DND-41 (cell line): ENCODE measurements at regions not wholly inside any gene's neighbourhood (a gene's known extent, or its start where the extent isn't known, plus 50 kb on each side); places are given as distances from the start of the nearest gene placed in this dataset.
"Not testable (repeated sequence)": the region's sequence is repeated elsewhere in the genome, so short reads cannot be mapped to it uniquely, and the experiment has no call there.

Source experiments
- ATAC-seq: fragments of 200-7000 bp; cut with Tn5 transposase; 3 replicates; pipeline ENCODE4 v1.9.1; 2021; ENCODE audit warnings: low read depth; ENCODE audit not compliant: insufficient read depth
- DNase-seq: peaks from one replicate; pipeline ENCODE4 v3.0.0-alpha.2; 2020
- H2AFZ ChIP-seq: 2 replicates; pipeline ENCODE4 v1.6.0; 2012; ENCODE audit warnings: low read depth, low read length
- H3K27ac ChIP-seq: 2 replicates; pipeline ENCODE4 v1.5.1; 2012; ENCODE audit warnings: low read length, inconsistent platforms
- H3K27me3 ChIP-seq: fragments of 200-600 bp; sonication (generic); 2 replicates; pipeline ENCODE4 v1.6.0; 2012; ENCODE audit warnings: low read length, mild to moderate bottlenecking, inconsistent platforms; ENCODE audit not compliant: insufficient read depth, poor library complexity
- H3K36me3 ChIP-seq: 2 replicates; pipeline ENCODE4 v1.5.1; 2012; ENCODE audit warnings: low read length, inconsistent platforms; ENCODE audit not compliant: insufficient read depth
- H3K4me1 ChIP-seq: 2 replicates; pipeline ENCODE4 v1.5.1; 2012; ENCODE audit warnings: mild to moderate bottlenecking, low read length; ENCODE audit not compliant: insufficient read depth
- H3K4me2 ChIP-seq: 2 replicates; pipeline ENCODE4 v1.6.0; 2012; ENCODE audit warnings: mild to moderate bottlenecking, moderate library complexity, low read length, inconsistent platforms; ENCODE audit not compliant: insufficient read depth
- H3K4me3 ChIP-seq, 2 experiments: fragments of 200-600 bp in 1 of 2; shearing (Covaris generic) in 1 of 2; 2 replicates each; pipeline ENCODE4 v1.5.1; 2012 to 2016; ENCODE audit warnings: inconsistent platforms in 2 of 2, low read length in 2 of 2, mild to moderate bottlenecking in 2 of 2, low read depth in 1 of 2, moderate library complexity in 1 of 2
- H3K79me2 ChIP-seq: 2 replicates; pipeline ENCODE4 v1.6.0; 2012; ENCODE audit warnings: low read length, inconsistent platforms; ENCODE audit not compliant: insufficient read depth
- H3K9ac ChIP-seq: 2 replicates; pipeline ENCODE4 v1.6.0; 2012; ENCODE audit warnings: low read depth, mild to moderate bottlenecking, inconsistent platforms, low read length, moderate library complexity
- H3K9me3 ChIP-seq: 2 replicates; pipeline ENCODE4 v1.5.1; 2012; ENCODE audit warnings: low read length, moderate library complexity, mild to moderate bottlenecking, inconsistent platforms; ENCODE audit not compliant: insufficient read depth, severe bottlenecking
- H4K20me1 ChIP-seq: 2 replicates; pipeline ENCODE4 v1.6.0; 2012; ENCODE audit warnings: low read length; ENCODE audit not compliant: insufficient read depth
- EZH2 ChIP-seq: IDR thresholded peaks from 3 replicates; pipeline ENCODE4 v1.6.1; 2012; ENCODE audit warnings: borderline replicate concordance, low read depth, mild to moderate bottlenecking, moderate library complexity, low read length, inconsistent platforms; ENCODE audit not compliant: severe bottlenecking
- TF ChIP-seq, protein P1 (sequence below): IDR thresholded peaks from 2 replicates; pipeline ENCODE4 v1.5.1; 2012; ENCODE audit warnings: borderline replicate concordance, low read length, moderate library complexity, mild to moderate bottlenecking; ENCODE audit not compliant: poor library complexity, severe bottlenecking; ENCODE audit errors: extremely low read depth

GRCh38 chr15:62676891-62677290 is 365.7 kb upstream of the TPM1 start:
- no peaks in the 10 kb centered on the region for H3K36me3 ChIP-seq
- ATAC-seq = no peak
- no peak for DNase-seq
- H3K79me2 ChIP-seq = no peaks in the 10 kb centered on the region
- TF ChIP-seq, protein P1, sequence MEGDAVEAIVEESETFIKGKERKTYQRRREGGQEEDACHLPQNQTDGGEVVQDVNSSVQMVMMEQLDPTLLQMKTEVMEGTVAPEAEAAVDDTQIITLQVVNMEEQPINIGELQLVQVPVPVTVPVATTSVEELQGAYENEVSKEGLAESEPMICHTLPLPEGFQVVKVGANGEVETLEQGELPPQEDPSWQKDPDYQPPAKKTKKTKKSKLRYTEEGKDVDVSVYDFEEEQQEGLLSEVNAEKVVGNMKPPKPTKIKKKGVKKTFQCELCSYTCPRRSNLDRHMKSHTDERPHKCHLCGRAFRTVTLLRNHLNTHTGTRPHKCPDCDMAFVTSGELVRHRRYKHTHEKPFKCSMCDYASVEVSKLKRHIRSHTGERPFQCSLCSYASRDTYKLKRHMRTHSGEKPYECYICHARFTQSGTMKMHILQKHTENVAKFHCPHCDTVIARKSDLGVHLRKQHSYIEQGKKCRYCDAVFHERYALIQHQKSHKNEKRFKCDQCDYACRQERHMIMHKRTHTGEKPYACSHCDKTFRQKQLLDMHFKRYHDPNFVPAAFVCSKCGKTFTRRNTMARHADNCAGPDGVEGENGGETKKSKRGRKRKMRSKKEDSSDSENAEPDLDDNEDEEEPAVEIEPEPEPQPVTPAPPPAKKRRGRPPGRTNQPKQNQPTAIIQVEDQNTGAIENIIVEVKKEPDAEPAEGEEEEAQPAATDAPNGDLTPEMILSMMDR = no peak
- no peak for TF ChIP-seq EZH2
- H3K4me1 ChIP-seq = no peaks in the 10 kb centered on the region
- H2AFZ ChIP-seq = no peak overlapping the region
- H3K9ac ChIP-seq = no peak overlapping the region
- no peak overlapping the region for H3K27ac ChIP-seq
- H3K4me3 ChIP-seq = no peak overlapping the region
- peaks cover 3% of the 10 kb centered on the region for H3K27me3 ChIP-seq
- no peak overlapping the region for H3K4me2 ChIP-seq
- H3K9me3 ChIP-seq = no peaks in the 10 kb centered on the region
- no peaks in the 10 kb centered on the region for H4K20me1 ChIP-seq

- no peaks in the 10 kb centered on the region for H4K20me1 ChIP-seq
- no peak overlapping the region for H3K9ac ChIP-seq
- ATAC-seq (no peak), DNase-seq (no peak)
- no peak overlapping the region for H2AFZ ChIP-seq
- H3K27me3 ChIP-seq = no peaks in the 10 kb centered on the region
- H3K36me3 ChIP-seq = no peaks in the 10 kb centered on the region
- no peak overlapping the region for H3K4me3 ChIP-seq
- H3K4me1 ChIP-seq = no peaks in the 10 kb centered on the region
- no peak overlapping the region for H3K27ac ChIP-seq
- TF ChIP-seq EZH2 = no peak
- TF ChIP-seq, protein P1 = no peak
- H3K4me2 ChIP-seq = no peak overlapping the region
- H3K79me2 ChIP-seq = no peaks in the 10 kb centered on the region
- H3K9me3 ChIP-seq = no peaks in the 10 kb centered on the region
Measured at GRCh38 chr15:62681939-62682896, 360.3 kb upstream of the TPM1 start.

DNA sequence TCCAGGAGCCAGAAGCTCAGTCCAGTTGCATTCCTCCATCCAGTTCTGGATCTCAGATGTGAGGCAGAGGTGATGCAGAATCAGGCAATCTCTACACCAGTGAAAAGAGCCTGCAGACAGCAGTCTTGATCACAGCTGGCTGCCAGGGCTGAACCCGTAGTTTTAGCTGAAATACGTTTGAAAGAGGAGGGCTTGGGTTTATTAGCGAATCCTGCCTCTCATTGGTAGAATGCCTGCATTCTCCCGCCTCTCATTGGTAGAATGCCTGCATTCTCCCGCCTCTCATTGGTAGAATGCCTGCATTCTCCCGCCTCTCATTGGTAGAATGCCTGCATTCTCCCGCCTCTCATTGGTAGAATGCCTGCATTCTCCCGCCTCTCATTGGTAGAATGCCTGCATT is 359.4 kb upstream of the TPM1 start:
- not testable (repeated sequence) for H3K27ac ChIP-seq, H4K20me1 ChIP-seq, H3K9me3 ChIP-seq, H3K27me3 ChIP-seq, H3K4me2 ChIP-seq, H3K4me1 ChIP-seq, DNase-seq, H3K9ac ChIP-seq, H3K36me3 ChIP-seq, ATAC-seq, H2AFZ ChIP-seq, H3K79me2 ChIP-seq, H3K4me3 ChIP-seq

DNA sequence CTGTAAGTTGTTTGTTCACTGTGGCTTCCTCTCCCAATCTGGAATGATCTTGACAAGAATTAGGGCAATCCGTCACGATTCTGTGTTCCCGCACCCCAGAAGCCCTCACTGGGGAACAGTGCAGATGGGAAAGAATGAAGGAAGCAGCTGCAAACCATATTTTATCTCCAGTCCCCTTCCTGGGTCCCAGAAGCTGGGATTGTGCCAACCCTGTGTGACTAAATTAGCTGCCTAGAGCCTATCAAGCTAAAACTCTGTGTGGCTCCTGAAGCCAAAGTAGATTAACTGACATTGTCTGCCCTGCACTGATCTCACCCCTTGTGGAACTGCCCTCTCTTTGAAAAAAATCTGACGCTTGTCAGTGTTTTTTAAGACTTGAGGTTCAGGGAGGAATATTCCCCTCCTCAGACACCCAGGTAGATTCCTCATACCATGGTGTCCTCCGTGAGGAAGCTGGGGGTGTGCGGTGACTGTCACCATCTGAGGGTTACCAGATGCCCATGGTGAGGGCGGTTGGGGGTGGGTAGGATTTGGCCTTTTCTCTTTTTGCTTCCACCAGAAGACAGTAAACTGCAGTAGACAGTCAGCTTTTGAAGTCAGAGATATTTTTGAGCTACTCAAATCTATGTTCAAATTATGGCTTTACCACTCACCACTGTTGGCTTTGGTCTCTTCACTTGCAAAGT is 358.3 kb upstream of the TPM1 start:
- no peak overlapping the region for H3K4me2 ChIP-seq
- no peaks in the 10 kb centered on the region for H4K20me1 ChIP-seq
- TF ChIP-seq EZH2 = no peak
- TF ChIP-seq, protein P1 = no peak
- H3K27ac ChIP-seq = no peak overlapping the region
- H3K4me1 ChIP-seq = no peaks in the 10 kb centered on the region
- no peak overlapping the region for H3K4me3 ChIP-seq
- H3K9me3 ChIP-seq = no peaks in the 10 kb centered on the region
- no peak overlapping the region for H2AFZ ChIP-seq
- H3K36me3 ChIP-seq = no peaks in the 10 kb centered on the region
- no peaks in the 10 kb centered on the region for H3K27me3 ChIP-seq
- ATAC-seq (no peak), DNase-seq (no peak)
- no peaks in the 10 kb centered on the region for H3K79me2 ChIP-seq
- no peak overlapping the region for H3K9ac ChIP-seq
